ENCODE measurements at regions not wholly inside any gene's neighbourhood (a gene's known extent, or its start where the extent isn't known, plus 50 kb on each side); places are given as distances from the start of the nearest gene placed in this dataset.
"Not testable (repeated sequence)": the region's sequence is repeated elsewhere in the genome, so short reads cannot be mapped to it uniquely, and the experiment has no call there.

DNA sequence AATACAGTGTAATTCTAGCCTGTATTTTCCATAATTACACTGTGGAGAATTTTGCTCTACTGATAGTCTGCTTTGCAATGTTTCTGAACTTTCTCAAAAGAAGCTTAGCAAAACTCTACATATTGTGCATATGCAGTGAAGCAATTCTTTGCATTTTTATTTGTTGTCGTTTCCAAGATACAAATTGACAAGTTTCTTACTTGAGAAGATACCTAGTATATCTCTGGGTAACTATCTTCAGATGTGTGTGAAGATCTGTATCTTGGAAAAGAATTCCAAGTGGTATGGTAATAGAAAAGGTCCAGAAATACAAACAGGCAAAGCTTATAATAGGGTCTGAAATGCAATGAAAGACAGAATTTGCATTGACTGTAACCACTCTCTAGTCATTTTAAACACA, 1119.8 kb upstream of the INTU start:
- no peak for DNase-seq
- Histone ChIP-seq H3K27me3 (no peaks in the 10 kb centered on the region), H3K9me3 (no peaks in the 10 kb centered on the region), H3K27ac (no peak overlapping the region), H3K4me1 (no peaks in the 10 kb centered on the region), H3K36me3 (no peaks in the 10 kb centered on the region), H3K4me3 (no peak overlapping the region)
- no peak for TF ChIP-seq POLR2A (IDR thresholded peaks at IDR 0.05)
- TF ChIP-seq CTCF (IDR thresholded peaks at IDR 0.05), result no peak

DNA sequence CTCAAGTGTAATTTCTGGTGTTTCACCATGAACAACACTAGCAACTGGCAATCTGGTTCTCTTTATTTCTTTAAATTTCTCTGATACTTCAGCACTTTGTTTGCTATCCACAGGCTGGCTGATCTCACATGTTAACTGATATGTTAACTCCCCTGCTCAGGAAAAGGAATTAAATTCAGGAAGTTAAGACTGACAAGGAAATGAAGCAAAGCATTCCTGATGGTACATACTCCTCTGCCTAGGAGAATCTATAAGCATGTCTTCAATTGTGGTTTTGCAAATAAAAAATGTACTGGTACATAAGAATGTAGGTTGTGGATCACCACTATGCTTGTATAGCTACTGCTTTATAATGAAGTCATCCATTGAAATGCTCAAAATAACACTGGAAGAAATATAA, 1119.2 kb upstream of the INTU start:
- Histone ChIP-seq H3K4me1 (no peaks in the 10 kb centered on the region), H3K9me3 (no peaks in the 10 kb centered on the region), H3K27ac (no peak overlapping the region), H3K4me3 (no peak overlapping the region), H3K27me3 (no peaks in the 10 kb centered on the region), H3K36me3 (no peaks in the 10 kb centered on the region)
- no peak for TF ChIP-seq POLR2A (IDR thresholded peaks at IDR 0.05)
- TF ChIP-seq CTCF (IDR thresholded peaks at IDR 0.05), result no peak
- DNase-seq, result no peak

GRCh38 chr4:126520731-126521130, 1112.0 kb upstream of the INTU start:
- Histone ChIP-seq H3K27me3 (no peaks in the 10 kb centered on the region), H3K4me3 (no peak overlapping the region), H3K4me1 (no peaks in the 10 kb centered on the region), H3K27ac (no peak overlapping the region), H3K9me3 (no peaks in the 10 kb centered on the region), H3K36me3 (no peaks in the 10 kb centered on the region)
- no peak for DNase-seq
- TF ChIP-seq POLR2A (IDR thresholded peaks at IDR 0.05) (no peak), CTCF (IDR thresholded peaks at IDR 0.05) (no peak)

- H3K27ac ChIP-seq, DNase-seq, H3K27me3 ChIP-seq, H3K4me3 ChIP-seq, H3K4me1 ChIP-seq, H3K9me3 ChIP-seq, H3K36me3 ChIP-seq: not testable (repeated sequence)
Observed at GRCh38 chr4:126525400-126525799, 1107.4 kb upstream of the INTU start.

DNA sequence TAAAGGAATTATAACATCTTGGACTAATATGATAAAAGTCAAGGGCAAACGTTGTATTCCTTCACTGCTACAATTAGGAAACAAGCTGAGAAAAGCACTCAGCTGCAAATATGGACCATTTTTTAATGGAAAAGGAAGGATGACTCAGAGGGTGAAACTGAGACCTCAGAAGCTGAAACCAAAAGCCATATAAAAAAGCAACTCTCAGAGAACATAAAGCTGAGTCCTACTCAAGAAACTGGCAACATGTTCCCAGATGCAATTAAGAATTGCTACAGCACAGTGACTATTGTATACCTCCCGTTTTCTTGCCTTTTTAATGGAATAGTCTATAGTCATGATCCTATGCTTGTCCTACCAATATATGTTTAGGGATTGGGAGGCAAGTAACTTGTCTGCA, 1106.4 kb upstream of the INTU start:
- Histone ChIP-seq H3K27me3 (no peaks in the 10 kb centered on the region), H3K36me3 (no peaks in the 10 kb centered on the region), H3K4me3 (no peak overlapping the region), H3K4me1 (no peaks in the 10 kb centered on the region), H3K27ac (no peak overlapping the region), H3K9me3 (peaks cover 0 to 3% (median 0%) of the 10 kb centered on the region in 4 donors)
- no peak for TF ChIP-seq POLR2A (IDR thresholded peaks at IDR 0.05)
- DNase-seq, result no peak

DNA sequence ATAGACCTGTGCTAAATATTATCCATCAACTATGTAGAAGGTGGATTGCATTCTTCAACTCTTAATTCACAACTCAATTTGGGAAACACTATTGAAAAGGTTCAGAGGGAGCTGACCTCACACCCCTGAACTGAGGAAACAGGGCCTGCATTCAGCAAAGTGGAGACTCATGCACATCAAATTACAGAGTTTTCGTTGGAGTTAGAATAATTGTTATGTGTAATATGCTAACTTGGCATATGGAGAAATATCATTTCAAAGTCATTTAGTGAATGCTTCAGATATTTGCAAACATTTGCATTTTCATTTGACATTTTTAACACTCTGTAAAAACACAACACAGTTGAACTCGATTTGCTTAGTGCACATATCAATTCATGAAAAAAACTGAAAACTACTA, 1102.8 kb upstream of the INTU start:
- Histone ChIP-seq H3K4me1 (no peaks in the 10 kb centered on the region), H3K9me3 (peaks cover 0 to 3% (median 0%) of the 10 kb centered on the region in 4 donors), H3K27ac (no peak overlapping the region), H3K4me3 (no peak overlapping the region), H3K36me3 (no peaks in the 10 kb centered on the region), H3K27me3 (no peaks in the 10 kb centered on the region)
- TF ChIP-seq CTCF (IDR thresholded peaks at IDR 0.05) (no peak), POLR2A (IDR thresholded peaks at IDR 0.05) (no peak)
- no peak for DNase-seq

DNA sequence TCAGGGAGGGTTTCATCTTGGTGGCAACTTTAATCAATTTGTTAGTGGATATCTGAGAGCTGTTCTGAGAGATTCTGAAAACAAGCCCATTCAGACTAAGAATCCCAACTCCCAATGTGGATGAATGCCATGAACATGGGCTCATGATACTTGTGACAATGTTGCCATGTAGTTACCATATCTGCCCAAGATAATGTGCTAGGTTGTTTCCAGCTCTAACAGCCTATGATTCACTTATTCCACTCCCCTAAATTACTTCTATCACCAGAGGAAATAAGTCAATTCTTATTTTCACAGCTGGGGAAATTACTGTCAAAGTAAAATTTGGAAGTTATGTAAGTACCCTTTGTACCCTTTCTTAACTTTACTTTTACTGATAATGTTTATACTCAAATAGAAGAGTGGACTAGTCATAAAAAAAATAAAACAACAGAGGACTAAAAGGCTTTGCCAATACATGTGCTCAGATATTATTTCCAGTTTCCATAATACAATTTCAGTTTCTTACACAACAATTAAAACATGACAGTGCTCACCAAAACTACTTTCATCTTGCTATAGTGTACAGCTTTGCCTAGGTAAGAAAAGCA, 1101.7 kb upstream of the INTU start:
- H3K27me3 ChIP-seq, result no peaks in the 10 kb centered on the region
- no peak overlapping the region for H3K4me3 ChIP-seq
- peaks cover 0 to 3% (median 0%) of the 10 kb centered on the region in 4 donors for H3K9me3 ChIP-seq
- TF ChIP-seq CTCF (IDR thresholded peaks at IDR 0.05), result no peak
- no peak for TF ChIP-seq POLR2A (IDR thresholded peaks at IDR 0.05)
- no peak overlapping the region for H3K27ac ChIP-seq
- no peaks in the 10 kb centered on the region for H3K36me3 ChIP-seq
- H3K4me1 ChIP-seq, result no peaks in the 10 kb centered on the region
- no peak for DNase-seq

Measured in Peyer's patch (tissue), 4 donors.